H1 (cell line): ENCODE measurements at regions not wholly inside any gene's neighbourhood (a gene's known extent, or its start where the extent isn't known, plus 50 kb on each side); places are given as distances from the start of the nearest gene placed in this dataset.

Source experiments
- CTCF ChIA-PET: fragments of 300-600 bp; sonication (Branson Sonifier 250); formaldehyde crosslinking; loops from one replicate; lab custom pipeline; 2021; ENCODE audit not compliant: partially characterized antibody; lab: Charles Lee
- POLR2A ChIA-PET: fragments of 300-600 bp; sonication (Branson Sonifier 250); formaldehyde crosslinking; loops from one replicate; lab custom pipeline; 2021; ENCODE audit warnings: inconsistent platforms; ENCODE audit not compliant: partially characterized antibody; lab: Charles Lee
- DNase-seq, 2 experiments: peaks; one replicate each; pipeline versions ENCODE4 v3.0.0 to v3.0.0-alpha.2; 2010 to 2022; ENCODE audit warnings: low spot score in 2 of 2, low read depth in 1 of 2, mixed read lengths in 1 of 2
- FAIRE-seq: peaks from 2 replicates; lab custom pipeline; 2011; peaks lifted over from hg19 to GRCh38; lab: Jason Lieb, UNC
- H2AFZ ChIP-seq: 2 replicates; pipeline ENCODE4 v1.8.1; 2012; ENCODE audit warnings: low read length, inconsistent platforms
- H2AK5ac ChIP-seq: 2 replicates; pipeline ENCODE4 v1.6.1; 2013; ENCODE audit warnings: low read depth, low read length
- H2BK120ac ChIP-seq: replicated peaks from 2 replicates; pipeline ENCODE3; 2013; ENCODE audit warnings: low read depth, low read length, inconsistent platforms
- H2BK12ac ChIP-seq: 2 replicates; pipeline ENCODE4 v1.6.1; 2013; ENCODE audit warnings: low read depth, low read length
- H2BK15ac ChIP-seq: 2 replicates; pipeline ENCODE4 v1.6.1; 2013; ENCODE audit warnings: low read length
- H2BK20ac ChIP-seq: 2 replicates; pipeline ENCODE4 v1.6.1; 2013; ENCODE audit warnings: low read length
- H2BK5ac ChIP-seq: 2 replicates; pipeline ENCODE4 v1.6.1; 2013; ENCODE audit warnings: low read depth, low read length
- H3K14ac ChIP-seq: 2 replicates; pipeline ENCODE4 v1.6.1; 2013; ENCODE audit warnings: inconsistent platforms; ENCODE audit not compliant: insufficient read length
- H3K18ac ChIP-seq: 2 replicates; pipeline ENCODE4 v1.6.1; 2013; ENCODE audit warnings: low read length; ENCODE audit errors: extremely low read depth
- H3K23ac ChIP-seq: 2 replicates; pipeline ENCODE4 v1.6.1; 2013; ENCODE audit warnings: inconsistent platforms; ENCODE audit not compliant: insufficient read length
- H3K23me2 ChIP-seq: 2 replicates; pipeline ENCODE4 v1.6.1; 2013; ENCODE audit warnings: low read depth, low read length
- H3K27ac ChIP-seq: 2 replicates; pipeline ENCODE4 v1.6.1; 2011; ENCODE audit warnings: low read depth, low read length, inconsistent platforms
- H3K27me3 ChIP-seq, 4 experiments: replicated peaks in 1 of 4; 1 replicate in 1 of 4; 2 replicates in 3 of 4; pipeline versions ENCODE4 v1.6.1 to v1.8.1; 2011 to 2013; ENCODE audit warnings: low read length in 3 of 4, mild to moderate bottlenecking in 3 of 4, inconsistent platforms in 2 of 4, mixed read lengths in 2 of 4, moderate library complexity in 1 of 4; ENCODE audit not compliant: control insufficient read depth in 3 of 4, insufficient read depth in 3 of 4; ENCODE audit errors: extremely low read depth in 1 of 4
- H3K36me3 ChIP-seq, 4 experiments: 2 replicates each; pipeline versions ENCODE4 v1.6.1 to v1.8.1; 2011 to 2013; ENCODE audit warnings: mild to moderate bottlenecking in 4 of 4, low read length in 3 of 4, moderate library complexity in 2 of 4, control low read depth in 1 of 4, inconsistent platforms in 1 of 4; ENCODE audit not compliant: insufficient read depth in 4 of 4, control insufficient read depth in 2 of 4
- H3K4ac ChIP-seq: replicated peaks from 2 replicates; pipeline ENCODE3; 2013; ENCODE audit warnings: low read length, low read depth, mixed read lengths, inconsistent platforms; ENCODE audit not compliant: insufficient read length
- H3K4me1 ChIP-seq, 4 experiments: replicated peaks in 1 of 4; 1 replicate in 1 of 4; 2 replicates in 3 of 4; pipeline versions ENCODE4 v1.6.1 to v1.8.1; 2011 to 2013; ENCODE audit warnings: low read length in 3 of 4, inconsistent platforms in 2 of 4, mixed read lengths in 1 of 4; ENCODE audit not compliant: insufficient read depth in 4 of 4, control insufficient read depth in 3 of 4
- H3K4me2 ChIP-seq, 2 experiments: 2 replicates each; pipeline versions ENCODE4 v1.6.1 to v1.8.1; 2011 to 2013; ENCODE audit warnings: low read depth in 2 of 2, low read length in 2 of 2, control low read depth in 1 of 2, inconsistent platforms in 1 of 2, mild to moderate bottlenecking in 1 of 2; ENCODE audit not compliant: insufficient read depth in 1 of 2
- H3K4me3 ChIP-seq, 4 experiments: fragments of 200-600, 300-600 bp in 1 of 4; sonication (generic), shearing (Covaris generic), sonication (Bioruptor Twin) in 1 of 4; 2 replicates each; pipeline versions ENCODE4 v1.5.1 to v1.8.1; 2011 to 2016; ENCODE audit warnings: low read length in 4 of 4, low read depth in 3 of 4, control low read depth in 2 of 4, inconsistent platforms in 2 of 4, mild to moderate bottlenecking in 2 of 4, mixed read lengths in 1 of 4, moderate library complexity in 1 of 4; ENCODE audit not compliant: insufficient read depth in 2 of 4; ENCODE audit errors: extremely low read depth in 1 of 4
- H3K56ac ChIP-seq: replicated peaks from 2 replicates; pipeline ENCODE3; 2013; ENCODE audit warnings: low read depth, mild to moderate bottlenecking, mixed read lengths, low read length, inconsistent platforms; ENCODE audit not compliant: insufficient read length
- H3K79me1 ChIP-seq: 2 replicates; pipeline ENCODE4 v1.6.1; 2013; ENCODE audit warnings: low read depth, low read length, control low read depth
- H3K79me2 ChIP-seq, 2 experiments: 2 replicates each; pipeline versions ENCODE4 v1.6.1 to v1.8.1; 2012 to 2013; ENCODE audit warnings: low read length in 2 of 2, mild to moderate bottlenecking in 2 of 2, inconsistent platforms in 1 of 2; ENCODE audit not compliant: insufficient read depth in 2 of 2, control insufficient read depth in 1 of 2
- H3K9ac ChIP-seq, 4 experiments: replicated peaks in 1 of 4; 1 replicate in 1 of 4; 2 replicates in 3 of 4; pipeline versions ENCODE4 v1.6.1 to v1.8.1; 2011 to 2013; ENCODE audit warnings: low read depth in 3 of 4, low read length in 3 of 4, control low read depth in 2 of 4, mild to moderate bottlenecking in 2 of 4, moderate library complexity in 2 of 4, inconsistent platforms in 1 of 4; ENCODE audit errors: extremely low read depth in 1 of 4
- H3K9me3 ChIP-seq, 2 experiments: 2 replicates each; pipeline versions ENCODE4 v1.6.1 to v1.8.1; 2012 to 2013; ENCODE audit warnings: mild to moderate bottlenecking in 2 of 2, moderate library complexity in 2 of 2, control low read depth in 1 of 2, inconsistent platforms in 1 of 2, low read depth in 1 of 2, low read length in 1 of 2, mixed read lengths in 1 of 2; ENCODE audit not compliant: insufficient read depth in 2 of 2
- H4K20me1 ChIP-seq, 2 experiments: replicated peaks in 1 of 2; 2 replicates each; pipeline versions ENCODE3 to v1.8.1; 2011 to 2013; ENCODE audit warnings: inconsistent platforms in 2 of 2, low read length in 2 of 2, mild to moderate bottlenecking in 1 of 2; ENCODE audit not compliant: insufficient read depth in 2 of 2, control insufficient read depth in 1 of 2
- H4K5ac ChIP-seq: 2 replicates; pipeline ENCODE4 v1.6.1; 2013; ENCODE audit warnings: low read length, low read depth, mixed read lengths, inconsistent platforms; ENCODE audit not compliant: insufficient read length
- H4K8ac ChIP-seq: 2 replicates; pipeline ENCODE4 v1.8.0; 2013; ENCODE audit warnings: mild to moderate bottlenecking, moderate library complexity, low read length, inconsistent platforms; ENCODE audit not compliant: insufficient read depth; ENCODE audit errors: extremely low read depth
- H4K91ac ChIP-seq: replicated peaks from 2 replicates; pipeline ENCODE3; 2013; ENCODE audit warnings: low read length, mixed read lengths, inconsistent platforms; ENCODE audit not compliant: insufficient read length
- CBX8 ChIP-seq: fragments of 300-800, 300-1000 bp; sonication (generic); IDR thresholded peaks from 2 replicates; pipeline ENCODE4 v1.7.1; 2016; ENCODE audit warnings: low read depth, low read length, borderline replicate concordance
- CEBPB ChIP-seq: IDR thresholded peaks from 2 replicates; pipeline ENCODE4 v1.6.1; 2012; ENCODE audit warnings: low read depth, low read length
- CHD2 ChIP-seq: IDR thresholded peaks from 2 replicates; pipeline ENCODE4 v1.6.1; 2012; ENCODE audit warnings: low read length, improper control_type of control experiment
- CTBP2 ChIP-seq: IDR thresholded peaks from 2 replicates; pipeline ENCODE4 v1.7.0; 2011; ENCODE audit warnings: borderline replicate concordance, mild to moderate bottlenecking, moderate library complexity, mixed read lengths, low read length; ENCODE audit not compliant: insufficient read depth, insufficient read length
- EP300 ChIP-seq, 2 experiments: IDR thresholded peaks; 1 replicate in 1 of 2; 2 replicates in 1 of 2; pipeline ENCODE4 v1.6.1; 2011 to 2012; ENCODE audit warnings: low read depth in 2 of 2, low read length in 2 of 2, mild to moderate bottlenecking in 2 of 2, borderline replicate concordance in 1 of 2, inconsistent platforms in 1 of 2, moderate library complexity in 1 of 2
- HDAC2 ChIP-seq, 2 experiments: fragments of 300-600 bp in 1 of 2; sonication (generic) in 1 of 2; IDR thresholded peaks; 2 replicates each; pipeline ENCODE4 v1.6.1; 2011 to 2012; ENCODE audit warnings: low read depth in 2 of 2, low read length in 2 of 2, mild to moderate bottlenecking in 2 of 2, moderate library complexity in 2 of 2, borderline replicate concordance in 1 of 2, inconsistent platforms in 1 of 2
- POLR2AphosphoS5 ChIP-seq: IDR thresholded peaks from 2 replicates; pipeline ENCODE4 v1.6.1; 2011; ENCODE audit warnings: low read depth, low read length
- RAD21 ChIP-seq, 2 experiments: IDR thresholded peaks in 1 of 2; conservative IDR thresholded peaks in 1 of 2; 2 replicates each; pipeline ENCODE4 v1.6.1; 2011; ENCODE audit warnings: low read depth in 2 of 2, low read length in 2 of 2, improper control_type of control experiment in 1 of 2, inconsistent platforms in 1 of 2, mild to moderate bottlenecking in 1 of 2, moderate library complexity in 1 of 2
- SP4 ChIP-seq: IDR thresholded peaks from 2 replicates; pipeline ENCODE4 v1.6.1; 2012; ENCODE audit warnings: low read length, inconsistent platforms
- TAF7 ChIP-seq: optimal IDR thresholded peaks from 2 replicates; pipeline ENCODE3; 2011; ENCODE audit warnings: low read depth, mild to moderate bottlenecking, inconsistent platforms, low read length, moderate library complexity, borderline replicate concordance
- TEAD4 ChIP-seq: IDR thresholded peaks from 2 replicates; pipeline ENCODE4 v1.6.1; 2012; ENCODE audit warnings: low read depth, low read length, inconsistent platforms, mixed read lengths
- WGBS, 2 experiments: shearing (Covaris generic) in 1 of 2; methylation state at CpG; one replicate each; pipeline versions ENCODE4 v1.1.6 to v1.1.7; 2013 to 2015; ENCODE audit warnings: low lambda C conversion rate in 2 of 2, mixed read lengths in 2 of 2, inconsistent platforms in 1 of 2, low coverage in 1 of 2, missing lambda C conversion rate in 1 of 2; ENCODE audit not compliant: insufficient replicate concordance in 2 of 2, insufficient coverage in 1 of 2, insufficient read length in 1 of 2; ENCODE audit errors: extremely low coverage in 1 of 2, missing lambda C conversion rate in 1 of 2; 5-methylcytosine and 5-hydroxymethylcytosine counted together
- TF ChIP-seq, protein P1 (sequence below): IDR thresholded peaks from 2 replicates; pipeline ENCODE4 v1.6.1; 2012; ENCODE audit warnings: inconsistent platforms

DNA sequence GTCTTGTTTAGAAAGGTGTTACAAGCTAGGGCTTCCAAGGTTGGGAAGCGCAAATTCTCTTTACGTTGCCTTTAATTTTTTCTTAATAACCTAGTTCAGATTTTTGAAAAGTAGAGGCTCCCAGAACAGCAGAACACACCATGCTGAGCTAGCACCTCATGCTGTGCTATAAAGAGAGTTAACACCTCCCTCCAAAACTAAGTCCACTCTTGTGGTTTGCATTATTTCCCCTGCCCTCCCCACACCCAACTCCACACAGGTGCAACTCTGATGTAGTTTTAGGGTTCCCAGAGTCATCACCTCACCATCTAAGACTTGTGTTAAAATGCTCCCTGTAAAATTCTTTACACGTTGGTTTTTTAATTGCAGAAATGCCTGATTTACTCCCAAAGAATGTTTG is 459.4 kb upstream of the JARID2 start:
- Histone ChIP-seq H3K4ac (no peak overlapping the region), H3K79me1 (no peaks in the 10 kb centered on the region), H4K20me1 (no peaks in the 10 kb centered on the region), H4K8ac (no peak overlapping the region), H3K9me3 (no peaks in the 10 kb centered on the region), H3K14ac (no peak overlapping the region), H2BK20ac (peak overlapping the region; percentile 96; the same call in 1 of the 2 replicates), H4K91ac (peak overlapping the region; percentile 79), H2BK12ac (0 out of 2 replicates have a peak overlapping the region, but pooled peaks have one; percentile 21), H2AK5ac (peak overlapping the region; percentile 66; the same call in 1 of the 2 replicates), H3K4me1 (peaks cover 4 to 25% (median 15%) of the 10 kb centered on the region in 4 experiments), H3K9ac (no peak overlapping the region), H2BK120ac (peak overlapping the region; percentile 85), H3K18ac (peak overlapping the region; percentile 64; the same call in 1 of the 2 replicates), H2BK15ac (no peak overlapping the region), H4K5ac (no peak overlapping the region), H3K4me3 (no peak overlapping the region), H3K23ac (no peak overlapping the region), H3K79me2 (no peaks in the 10 kb centered on the region), H3K56ac (no peak overlapping the region), H2AFZ (no peak overlapping the region), H3K23me2 (no peaks in the 10 kb centered on the region), H3K27me3 (no peaks in the 10 kb centered on the region), H3K27ac (no peak overlapping the region), H2BK5ac (peak overlapping the region; percentile 98; the same call in 1 of the 2 replicates), H3K4me2 (no peak overlapping the region), H3K36me3 (no peaks in the 10 kb centered on the region)
- ChIA-PET POLR2A (interaction anchor here (0.6 kb wide), 1 partner anchor 12 kb away, joined by 3 read pairs; no protein-coding TSS in a partner anchor), CTCF (interaction anchor here (0.6 to 1.2 kb wide), 4 partner anchors 10 to 572 kb away, joined by 3 read pairs; no protein-coding TSS in a partner anchor)
- WGBS, 2 experiments, result 88% methylated on average over 3 of the region's 3 CpGs; no CpG with 5 or more reads in 1 of the 2 experiments
- TF ChIP-seq EP300 (IDR thresholded peaks at IDR 0.05; ENCODE audit: borderline replicate concordance in 1 of 2, low read depth in 2 of 2, low read length in 2 of 2) (no peak), CEBPB (no peak), TEAD4 (no peak), CBX8 (no peak), SP4 (no peak), POLR2AphosphoS5 (no peak), CTBP2 (no peak), TAF7 (no peak), RAD21 (IDR thresholded peaks at IDR 0.05 in 1 of 2, conservative IDR thresholded peaks at IDR 0.05 in 1 of 2; ENCODE audit: low read depth in 2 of 2, low read length in 2 of 2) (no peak), CHD2 (no peak), HDAC2 (IDR thresholded peaks at IDR 0.05; ENCODE audit: borderline replicate concordance in 1 of 2, low read depth in 2 of 2, low read length in 2 of 2) (no peak)
- TF ChIP-seq, protein P1, sequence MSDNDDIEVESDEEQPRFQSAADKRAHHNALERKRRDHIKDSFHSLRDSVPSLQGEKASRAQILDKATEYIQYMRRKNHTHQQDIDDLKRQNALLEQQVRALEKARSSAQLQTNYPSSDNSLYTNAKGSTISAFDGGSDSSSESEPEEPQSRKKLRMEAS, result no peak
- DNase-seq (no peak), FAIRE-seq (no peak)
